ENCODE measurements at regions not wholly inside any gene's neighbourhood (a gene's known extent, or its start where the extent isn't known, plus 50 kb on each side); places are given as distances from the start of the nearest gene placed in this dataset.

- no peak for DNase-seq (ENCODE audit: low read depth)
Measured at GRCh38 chr10:28962768-28963167, 285.4 kb downstream of the BAMBI start.

GRCh38 chr10:28963539-28964221 lies 286.4 kb downstream of the BAMBI start:
- no peak for DNase-seq (ENCODE audit: low read depth)

GRCh38 chr10:28965937-28966336 lies 288.6 kb downstream of the BAMBI start:
- no peak for DNase-seq (ENCODE audit: low read depth)

GRCh38 chr10:28967031-28967430 lies 289.7 kb downstream of the BAMBI start:
- no peak for DNase-seq (ENCODE audit: low read depth)

DNA sequence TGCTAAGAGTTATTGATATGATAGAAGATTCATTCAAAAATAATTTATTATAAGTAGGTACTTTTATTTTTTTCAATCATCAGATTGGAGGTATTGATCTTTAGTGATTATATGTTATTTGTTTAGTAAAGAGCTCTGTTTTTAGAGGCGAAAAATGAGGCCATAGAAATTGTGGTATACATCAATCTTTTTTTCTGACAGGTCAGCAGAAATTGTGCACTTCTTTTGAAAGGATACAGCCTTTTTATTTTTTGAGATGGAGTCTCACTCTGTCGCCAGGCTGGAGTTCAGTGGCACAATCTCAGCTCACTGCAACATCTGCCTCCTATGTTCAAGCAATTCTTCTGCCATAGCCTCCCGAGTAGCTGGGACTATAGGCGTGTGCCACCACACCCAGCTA lies 292.1 kb downstream of the BAMBI start:
- DNase-seq (ENCODE audit: low read depth), result no peak

DNA sequence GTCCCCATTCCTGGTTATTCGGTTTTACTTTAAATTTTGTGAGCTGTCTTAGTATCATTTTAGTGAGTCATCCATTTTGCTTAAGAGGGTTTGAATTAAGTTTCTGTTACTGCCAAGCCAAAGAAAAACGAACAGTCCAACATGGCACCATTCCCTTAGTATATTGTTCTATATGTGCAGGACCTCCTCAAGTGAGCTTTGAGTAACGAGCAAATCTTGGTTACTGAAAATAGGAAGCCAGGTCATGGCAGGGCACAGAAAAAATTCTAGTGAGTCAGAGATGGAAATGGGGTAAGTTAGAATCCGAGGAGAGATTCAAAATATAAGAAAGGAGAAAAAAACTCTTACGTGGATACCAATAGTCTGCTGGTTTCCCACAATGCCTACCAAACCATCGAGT lies 292.9 kb downstream of the BAMBI start:
- no peak for DNase-seq (ENCODE audit: low read depth)

GRCh38 chr10:28971255-28971654 lies 293.9 kb downstream of the BAMBI start:
- no peak for DNase-seq (ENCODE audit: low read depth)

DNA sequence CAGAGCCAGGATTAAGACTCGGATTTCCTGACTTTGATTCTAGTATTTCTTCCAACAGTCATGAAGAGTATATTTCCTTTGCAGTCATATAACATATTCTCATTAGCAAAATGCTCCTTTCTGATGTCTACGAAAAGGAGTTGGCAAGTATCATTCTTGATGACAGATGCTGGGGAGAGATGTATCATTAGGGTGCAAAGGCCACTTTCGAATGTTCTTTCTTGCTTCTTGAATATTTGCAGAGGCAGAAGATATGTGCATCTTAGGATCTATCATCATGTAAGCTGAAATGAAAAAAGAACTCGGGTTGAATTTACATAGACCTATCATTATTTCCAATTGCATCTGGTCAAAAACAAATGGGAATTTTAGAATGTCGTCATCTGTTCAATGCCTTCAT lies 294.4 kb downstream of the BAMBI start:
- no peak for DNase-seq (ENCODE audit: low read depth)

DNA sequence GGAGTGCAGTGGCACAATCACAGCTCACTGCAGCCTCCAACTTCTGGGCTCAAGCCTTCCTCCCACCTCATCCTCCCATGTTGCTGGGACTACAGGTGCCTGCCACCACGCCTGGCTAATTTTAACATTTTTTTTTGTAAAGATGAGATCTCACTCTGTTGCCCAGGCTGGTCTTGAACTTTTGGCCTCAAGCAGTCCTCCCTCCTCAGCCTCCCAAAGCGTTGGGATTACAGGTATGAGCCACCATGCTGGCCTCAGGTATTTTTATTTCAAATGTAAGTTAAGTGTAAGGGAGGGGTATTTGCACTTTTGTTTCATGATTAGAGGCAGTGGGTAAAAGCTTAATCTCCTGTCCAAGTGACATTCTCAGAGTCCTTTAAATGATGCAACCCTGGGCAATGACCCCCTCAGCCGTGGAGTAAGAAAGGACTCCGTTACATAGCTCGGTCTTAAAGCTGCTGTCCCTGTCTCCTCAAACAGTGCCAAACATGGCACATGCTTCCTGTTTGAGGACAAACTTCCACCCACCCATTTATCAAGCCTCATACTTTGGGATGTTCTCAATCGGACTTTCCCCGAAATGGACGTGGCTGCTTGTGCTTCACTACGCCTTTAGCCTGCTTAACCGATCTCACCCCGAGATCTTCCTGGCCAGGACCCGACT lies 296.1 kb downstream of the BAMBI start:
- no peak for DNase-seq (ENCODE audit: low read depth)

DNA sequence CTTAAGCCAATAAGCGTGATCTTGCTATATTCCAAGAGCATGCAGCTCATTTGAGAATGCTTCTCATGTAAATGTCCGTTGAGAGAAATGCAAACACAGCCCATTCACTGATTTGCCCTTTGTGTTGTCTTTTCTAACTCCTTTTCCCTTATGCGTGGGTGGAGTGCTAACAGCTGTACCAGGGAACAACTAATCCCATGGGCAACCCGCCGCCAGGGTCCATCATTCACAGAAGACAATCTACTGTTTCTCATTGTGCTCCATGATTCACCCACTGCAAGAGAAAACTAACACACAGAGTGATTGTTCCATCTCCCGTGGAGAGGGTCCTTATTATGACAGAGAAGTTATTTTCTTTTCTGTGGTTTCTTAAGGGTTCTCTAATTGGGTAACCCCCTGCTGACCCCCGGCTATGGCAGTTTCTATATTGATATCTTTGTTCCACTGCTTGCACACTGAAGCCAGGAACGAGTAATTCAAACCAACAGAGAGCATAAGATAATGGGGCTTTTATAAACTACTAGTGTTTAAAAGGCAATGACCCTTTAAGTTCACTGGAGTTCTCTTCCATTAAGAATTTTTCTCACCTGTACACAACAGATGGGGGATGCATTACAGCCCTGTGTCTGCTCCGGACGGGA lies 298.7 kb downstream of the BAMBI start:
- DNase-seq (ENCODE audit: low read depth), result no peak

GRCh38 chr10:28977518-28977917 lies 300.2 kb downstream of the BAMBI start:
- no peak for DNase-seq (ENCODE audit: low read depth)

GRCh38 chr10:28980264-28980663 lies 302.9 kb downstream of the BAMBI start:
- DNase-seq (ENCODE audit: low read depth), result no peak

GRCh38 chr10:28981007-28981406 lies 303.7 kb downstream of the BAMBI start:
- DNase-seq (ENCODE audit: low read depth), result no peak

DNA sequence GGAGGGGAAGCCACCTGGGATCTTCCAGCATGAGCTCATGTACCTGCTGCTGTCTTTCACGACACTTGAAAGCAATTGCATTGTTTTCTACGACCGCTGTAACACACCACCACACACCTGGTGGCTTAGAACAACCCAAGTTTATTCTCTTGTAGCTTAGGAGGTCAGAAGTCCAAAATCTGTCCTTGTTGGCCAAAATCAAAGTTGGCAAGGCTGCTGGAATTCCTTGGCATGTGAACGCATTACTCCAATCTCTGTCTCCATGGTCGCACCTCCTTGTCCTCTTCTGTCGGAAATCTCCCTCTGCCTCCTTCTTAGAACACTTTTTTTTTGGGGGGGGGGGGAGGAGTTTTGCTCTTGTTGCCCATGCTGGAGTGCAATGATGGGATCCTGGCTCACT lies 305.7 kb downstream of the BAMBI start:
- DNase-seq (ENCODE audit: low read depth), result no peak

GRCh38 chr10:28983799-28984198 lies 305.1 kb upstream of the LYZL1 start:
- DNase-seq (ENCODE audit: low read depth), result no peak

GRCh38 chr10:28984431-28984830 lies 304.4 kb upstream of the LYZL1 start:
- DNase-seq (ENCODE audit: low read depth), result no peak

DNA sequence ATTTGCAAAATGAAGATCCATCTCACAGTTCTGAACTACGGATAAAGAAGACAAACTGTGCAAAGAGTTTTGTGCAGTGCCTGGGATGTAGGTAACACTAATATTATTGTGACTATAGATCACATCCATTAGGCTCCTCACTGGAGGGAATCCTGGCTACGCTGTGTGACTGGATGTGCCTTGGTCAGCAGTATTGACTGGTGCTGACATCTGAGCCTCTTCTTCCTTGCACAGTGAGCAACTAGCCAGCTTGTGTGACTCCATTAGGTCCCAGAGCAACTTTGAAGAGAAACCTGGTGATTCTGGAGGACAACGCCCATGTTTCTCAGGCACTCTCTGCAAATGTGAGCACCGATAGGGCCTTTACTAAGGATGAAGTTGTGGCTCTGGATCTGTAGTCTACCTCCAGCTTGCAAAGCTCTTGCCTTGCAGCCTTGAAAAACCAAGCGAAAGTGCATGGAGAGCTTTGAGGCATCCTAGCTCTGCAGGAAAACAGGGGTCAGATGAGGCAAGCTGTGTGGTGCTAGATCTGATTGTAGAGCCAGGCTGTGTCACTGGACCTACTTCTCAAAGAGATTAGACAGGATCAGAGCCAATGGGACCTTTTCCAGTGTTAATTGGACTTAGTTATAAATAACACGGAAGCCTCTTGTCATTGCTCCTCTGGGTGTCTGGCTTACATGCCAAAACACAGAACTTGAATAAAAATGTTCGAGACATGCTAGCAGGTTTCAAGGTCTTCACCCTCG lies 303.6 kb upstream of the LYZL1 start:
- DNase-seq (ENCODE audit: low read depth), result no peak

DNA sequence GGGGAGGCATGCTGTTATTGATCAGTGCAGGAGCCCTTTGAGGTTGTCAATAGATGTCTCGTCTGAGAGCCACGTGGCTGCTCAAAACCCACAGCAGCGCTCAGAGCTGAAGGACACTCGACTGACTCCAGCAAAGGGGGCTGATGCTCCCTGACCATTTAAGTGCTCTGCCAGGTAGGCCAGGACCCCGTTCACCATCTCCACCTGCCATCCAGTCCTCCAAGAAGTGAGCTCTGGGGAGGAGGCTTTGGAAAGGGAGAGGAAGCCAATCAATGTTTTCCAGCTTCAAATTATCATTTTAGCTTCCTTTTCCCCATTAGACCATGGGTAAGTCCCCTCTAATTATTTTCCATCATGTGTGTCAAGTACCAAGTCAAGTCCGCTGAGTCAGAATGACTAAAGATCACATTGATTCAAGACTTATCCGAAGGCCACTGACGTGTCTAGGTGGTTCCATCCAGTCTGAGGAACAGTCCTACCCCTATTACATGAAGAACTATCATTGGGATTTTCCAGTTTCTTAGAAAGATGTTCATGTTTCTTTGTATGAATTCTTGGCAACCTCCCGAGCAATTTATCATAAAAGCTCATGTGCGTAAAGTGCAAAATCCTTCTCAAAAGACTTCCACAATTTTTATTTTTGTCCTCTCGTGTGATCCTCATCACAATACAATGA lies 302.6 kb upstream of the LYZL1 start:
- DNase-seq (ENCODE audit: low read depth), result no peak

DNA sequence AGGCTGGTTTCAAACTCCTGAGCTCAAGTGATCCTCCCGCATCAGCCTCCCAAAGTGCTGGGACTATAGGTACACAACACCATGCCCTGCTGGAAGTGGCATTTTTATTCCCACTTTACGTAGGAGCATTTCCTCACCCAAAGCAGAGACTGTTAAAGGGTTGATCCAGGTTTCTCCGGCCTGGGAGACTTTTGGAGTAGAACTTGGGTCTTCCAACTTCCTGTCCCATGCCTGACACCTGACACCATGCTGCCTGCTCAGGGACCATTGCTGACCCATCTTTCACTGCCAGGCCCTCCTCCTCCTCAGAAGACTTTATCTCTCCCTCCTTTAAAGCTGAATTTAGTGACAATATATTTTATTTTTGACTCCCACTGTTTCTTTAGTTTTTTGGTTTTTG lies 302.0 kb upstream of the LYZL1 start:
- DNase-seq (ENCODE audit: low read depth), result no peak

- DNase-seq (ENCODE audit: low read depth), result no peak
Measured at GRCh38 chr10:28987555-28988320, 301.1 kb upstream of the LYZL1 start.

GRCh38 chr10:28988980-28989379 lies 299.9 kb upstream of the LYZL1 start:
- DNase-seq (ENCODE audit: low read depth), result no peak

Measured in GM04503 (cell line).